Progenitor cell of endocrine pancreas (in vitro differentiated cells): ENCODE measurements at regions not wholly inside any gene's neighbourhood (a gene's known extent, or its start where the extent isn't known, plus 50 kb on each side); places are given as distances from the start of the nearest gene placed in this dataset.

ENCODE experiments used
- DNase-seq: peaks from one replicate; pipeline ENCODE4 v3.0.0; 2021; ENCODE audit warnings: low spot score; ENCODE audit not compliant: unreplicated experiment
- H3K27ac Mint-ChIP-seq: 2 replicates; pipeline ENCODE4 v1.8.0; 2021; ENCODE audit warnings: mild to moderate bottlenecking, moderate library complexity, mixed read lengths
- H3K27me3 Mint-ChIP-seq: 2 replicates; pipeline ENCODE4 v1.8.0; 2021; ENCODE audit warnings: mixed read lengths
- H3K36me3 Mint-ChIP-seq: 2 replicates; pipeline ENCODE4 v1.8.0; 2022; ENCODE audit warnings: mixed read lengths; ENCODE audit not compliant: insufficient read depth
- H3K4me1 Mint-ChIP-seq: 2 replicates; pipeline ENCODE4 v1.8.0; 2021; ENCODE audit warnings: low read depth, mixed read lengths
- H3K4me3 Mint-ChIP-seq: 2 replicates; pipeline ENCODE4 v1.8.0; 2021; ENCODE audit warnings: low read depth, mild to moderate bottlenecking, moderate library complexity, mixed read lengths
- H3K9me3 Mint-ChIP-seq: 2 replicates; pipeline ENCODE4 v1.8.0; 2021; ENCODE audit warnings: low read depth, mixed read lengths
- CTCF ChIP-seq: fragments of 200-600 bp; sonication (generic); IDR thresholded peaks from one replicate; pipeline ENCODE4 v1.5.0; 2021; ENCODE audit warnings: antibody characterized with exemption, mild to moderate bottlenecking; ENCODE audit not compliant: unreplicated experiment

- TF ChIP-seq CTCF: no peak
- Mint-ChIP-seq H3K27me3 (peaks cover 19% of the 10 kb centered on the region), H3K9me3 (no peaks in the 10 kb centered on the region), H3K36me3 (no peaks in the 10 kb centered on the region), H3K4me3 (no peak overlapping the region), H3K4me1 (no peaks in the 10 kb centered on the region), H3K27ac (no peak overlapping the region)
- DNase-seq: no peak
These were observed 194.4 kb upstream of the PRSS1 start for GRCh38 chr7:142554560-142555532.

GRCh38 chr7:142553216-142553615, 196.1 kb upstream of the PRSS1 start:
- H3K27me3 Mint-ChIP-seq: peaks cover 11% of the 10 kb centered on the region
- H3K4me3 Mint-ChIP-seq: no peak overlapping the region
- no peak for TF ChIP-seq CTCF
- no peaks in the 10 kb centered on the region for H3K36me3 Mint-ChIP-seq
- DNase-seq: no peak
- no peak overlapping the region for H3K27ac Mint-ChIP-seq
- no peaks in the 10 kb centered on the region for H3K4me1 Mint-ChIP-seq
- no peaks in the 10 kb centered on the region for H3K9me3 Mint-ChIP-seq

- H3K27me3 Mint-ChIP-seq: peaks cover 4% of the 10 kb centered on the region
- H3K9me3 Mint-ChIP-seq: no peaks in the 10 kb centered on the region
- no peaks in the 10 kb centered on the region for H3K4me1 Mint-ChIP-seq
- H3K36me3 Mint-ChIP-seq: no peaks in the 10 kb centered on the region
- no peak for TF ChIP-seq CTCF
- H3K4me3 Mint-ChIP-seq: no peak overlapping the region
- no peak overlapping the region for H3K27ac Mint-ChIP-seq
- no peak for DNase-seq
These were observed 200.3 kb upstream of the PRSS1 start for GRCh38 chr7:142548978-142549377.

- no peaks in the 10 kb centered on the region for H3K36me3 Mint-ChIP-seq
- H3K27me3 Mint-ChIP-seq: peaks cover 4% of the 10 kb centered on the region
- no peaks in the 10 kb centered on the region for H3K9me3 Mint-ChIP-seq
- no peaks in the 10 kb centered on the region for H3K4me1 Mint-ChIP-seq
- no peak overlapping the region for H3K27ac Mint-ChIP-seq
- DNase-seq: no peak
- TF ChIP-seq CTCF: no peak
- H3K4me3 Mint-ChIP-seq: no peak overlapping the region
These were observed 202.8 kb upstream of the PRSS1 start for GRCh38 chr7:142546452-142546851.

- no peaks in the 10 kb centered on the region for H3K4me1 Mint-ChIP-seq
- no peak overlapping the region for H3K27ac Mint-ChIP-seq
- no peak for DNase-seq
- no peaks in the 10 kb centered on the region for H3K36me3 Mint-ChIP-seq
- peaks cover 9% of the 10 kb centered on the region for H3K27me3 Mint-ChIP-seq
- H3K4me3 Mint-ChIP-seq: no peak overlapping the region
- no peaks in the 10 kb centered on the region for H3K9me3 Mint-ChIP-seq
- no peak for TF ChIP-seq CTCF
These were observed 206.3 kb upstream of the PRSS1 start for GRCh38 chr7:142542942-142543341.
